OCI-LY1 (cell line): ENCODE measurements at regions not wholly inside any gene's neighbourhood (a gene's known extent, or its start where the extent isn't known, plus 50 kb on each side); places are given as distances from the start of the nearest gene placed in this dataset.

Experiments
- EZH2 ChIP-seq: fragments of 200-600 bp; sonication (generic), shearing (Covaris generic); IDR thresholded peaks from 2 replicates; pipeline ENCODE4 v1.8.0; 2017; ENCODE audit warnings: borderline replicate concordance, mixed run types, mild to moderate bottlenecking, antibody characterized with exemption, low read length, moderate library complexity, mixed read lengths
- TF ChIP-seq, protein P1 (sequence below): fragments of 200-600 bp; sonication (generic), shearing (Covaris generic); IDR thresholded peaks from 2 replicates; pipeline ENCODE4 v1.5.1; 2017; ENCODE audit warnings: mild to moderate bottlenecking, antibody characterized with exemption, low read length, moderate library complexity, mixed read lengths

DNA sequence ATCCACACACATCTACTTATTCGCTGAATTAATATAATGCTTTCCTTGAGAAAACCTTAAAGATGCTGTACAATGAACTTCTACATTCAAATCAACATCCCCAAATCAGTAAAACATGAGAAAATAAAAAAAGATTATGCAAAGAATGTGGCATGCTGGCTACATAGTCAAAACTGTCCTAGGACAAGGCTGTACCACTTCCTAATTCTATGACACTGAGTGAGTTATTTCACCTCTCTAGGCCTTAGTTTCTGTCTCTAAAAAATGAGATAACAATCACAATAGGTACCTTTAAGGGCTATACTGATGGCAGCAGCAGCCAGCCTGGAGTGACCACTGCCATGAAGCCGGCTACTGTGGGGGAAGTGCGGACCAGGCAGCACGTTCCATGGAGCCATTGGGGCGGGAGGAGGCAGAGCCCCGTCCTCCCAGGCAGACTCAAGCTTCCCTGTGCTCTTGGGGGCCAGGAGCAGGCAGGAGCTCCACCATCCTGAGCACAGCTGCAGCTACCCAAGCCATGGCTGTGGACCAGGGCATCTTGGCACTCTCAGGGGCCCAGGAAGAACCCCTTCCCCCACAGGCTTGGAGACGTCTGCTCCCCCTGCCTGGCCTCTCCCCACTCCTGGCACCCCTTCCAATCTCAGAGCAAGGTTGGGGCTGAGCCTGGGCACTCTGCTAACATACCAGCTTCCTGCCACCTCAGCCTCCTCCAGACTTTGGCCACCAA lies 110.2 kb downstream of the ELAPOR2 start:
- TF ChIP-seq, protein P1, sequence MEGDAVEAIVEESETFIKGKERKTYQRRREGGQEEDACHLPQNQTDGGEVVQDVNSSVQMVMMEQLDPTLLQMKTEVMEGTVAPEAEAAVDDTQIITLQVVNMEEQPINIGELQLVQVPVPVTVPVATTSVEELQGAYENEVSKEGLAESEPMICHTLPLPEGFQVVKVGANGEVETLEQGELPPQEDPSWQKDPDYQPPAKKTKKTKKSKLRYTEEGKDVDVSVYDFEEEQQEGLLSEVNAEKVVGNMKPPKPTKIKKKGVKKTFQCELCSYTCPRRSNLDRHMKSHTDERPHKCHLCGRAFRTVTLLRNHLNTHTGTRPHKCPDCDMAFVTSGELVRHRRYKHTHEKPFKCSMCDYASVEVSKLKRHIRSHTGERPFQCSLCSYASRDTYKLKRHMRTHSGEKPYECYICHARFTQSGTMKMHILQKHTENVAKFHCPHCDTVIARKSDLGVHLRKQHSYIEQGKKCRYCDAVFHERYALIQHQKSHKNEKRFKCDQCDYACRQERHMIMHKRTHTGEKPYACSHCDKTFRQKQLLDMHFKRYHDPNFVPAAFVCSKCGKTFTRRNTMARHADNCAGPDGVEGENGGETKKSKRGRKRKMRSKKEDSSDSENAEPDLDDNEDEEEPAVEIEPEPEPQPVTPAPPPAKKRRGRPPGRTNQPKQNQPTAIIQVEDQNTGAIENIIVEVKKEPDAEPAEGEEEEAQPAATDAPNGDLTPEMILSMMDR = no peak
- TF ChIP-seq EZH2 = no peak
